ENCODE measurements at regions not wholly inside any gene's neighbourhood (a gene's known extent, or its start where the extent isn't known, plus 50 kb on each side); places are given as distances from the start of the nearest gene placed in this dataset.
"Not testable (repeated sequence)": the region's sequence is repeated elsewhere in the genome, so short reads cannot be mapped to it uniquely, and the experiment has no call there.

GRCh38 chr16:9027070-9027799 is 63.5 kb upstream of the USP7 start:
- H3K36me3 ChIP-seq (ENCODE audit: control insufficient read depth, insufficient read depth, low read length): no peaks in the 10 kb centered on the region
- H2AFZ ChIP-seq (replicated peaks; ENCODE audit: low read length, poor library complexity): no peak overlapping the region
- H2BK120ac ChIP-seq (ENCODE audit: low read depth, low read length): no peak overlapping the region
- no peak overlapping the region for H2AK9ac ChIP-seq (replicated peaks; ENCODE audit: low read depth, low read length, poor library complexity)
- H2AK5ac ChIP-seq (ENCODE audit: low read depth, low read length): no peak overlapping the region
- no peak overlapping the region for H4K8ac ChIP-seq (ENCODE audit: low read depth in 2 of 2, low read length in 2 of 2)
- no peak for ATAC-seq (ENCODE audit: low read depth)
- no peak for TF ChIP-seq MXI1 (IDR thresholded peaks at IDR 0.05; ENCODE audit: borderline replicate concordance, low read depth, low read length)
- TF ChIP-seq NFE2L2 (IDR thresholded peaks at IDR 0.05; ENCODE audit: low read depth, low read length): no peak
- no peak for TF ChIP-seq MAZ (IDR thresholded peaks at IDR 0.05; ENCODE audit: borderline replicate concordance, low read depth, low read length)
- H3K27me3 ChIP-seq (ENCODE audit: control insufficient read depth, insufficient read depth, low read length): peaks cover 2% of the 10 kb centered on the region; the same call in 1 of the 2 replicates
- H2BK20ac ChIP-seq (ENCODE audit: low read depth, low read length): no peak overlapping the region
- CTCF ChIA-PET: no interaction called here
- H4K5ac ChIP-seq (ENCODE audit: low read depth, low read length): no peak overlapping the region
- no peak overlapping the region for H4K91ac ChIP-seq (ENCODE audit: insufficient read depth, low read depth, low read length)
- no TSS peak for BruUV-seq (replicated peaks)
- no peaks in the 10 kb centered on the region for H3K9me3 ChIP-seq (ENCODE audit: control insufficient read depth, insufficient read depth, low read length)
- POLR2A ChIA-PET (ENCODE audit: unreplicated experiment): interaction anchor here (0.6 kb wide), 1 partner anchor 97 kb away, joined by 9 read pairs; no protein-coding TSS in a partner anchor
- H3K4me1 ChIP-seq (ENCODE audit: control insufficient read depth, insufficient read depth, low read length): no peaks in the 10 kb centered on the region
- H3K18ac ChIP-seq (ENCODE audit: low read depth, low read length): no peak overlapping the region
- no peaks in the 10 kb centered on the region for H3K9me1 ChIP-seq (ENCODE audit: insufficient read depth, low read length)
- no peak overlapping the region for H2BK5ac ChIP-seq (ENCODE audit: low read depth, low read length, poor library complexity, severe bottlenecking)
- H3K27ac ChIP-seq (ENCODE audit: insufficient read depth, low read length): no peak overlapping the region
- dilution Hi-C loops (cut with HindIII; ENCODE audit: low sequenced_read_pairs, unreplicated experiment): no loop called here
- H3K14ac ChIP-seq (replicated peaks; ENCODE audit: low read depth, low read length): no peak overlapping the region
- H4K20me1 ChIP-seq (ENCODE audit: insufficient read depth, low read length): no peaks in the 10 kb centered on the region
- no peak overlapping the region for H2BK15ac ChIP-seq (ENCODE audit: low read depth, low read length)
- WGBS, 2 experiments (ENCODE audit: extremely low coverage in 2 of 2, insufficient read length in 1 of 2): no CpG with 5 or more reads among the region's 13 CpGs
- in situ Hi-C loops (cut with MboI; ENCODE audit: low sequenced_read_pairs): no loop called here
- intact Hi-C loops (cut with micrococcal nuclease): no loop called here
- no peak for DNase-seq
- no peak overlapping the region for H3K4ac ChIP-seq (ENCODE audit: low read depth, low read length)
- H3K23ac ChIP-seq (ENCODE audit: low read depth, low read length): no peak overlapping the region
- no peak overlapping the region for H3K9ac ChIP-seq (ENCODE audit: low read depth, low read length)
- H3K56ac ChIP-seq (ENCODE audit: extremely low read depth, insufficient read depth, low read length): no peak overlapping the region
- no peak overlapping the region for H3K4me3 ChIP-seq (ENCODE audit: insufficient read depth, low read depth, low read length)
- H3K4me2 ChIP-seq (ENCODE audit: low read depth, low read length): no peak overlapping the region
- H3K79me1 ChIP-seq (ENCODE audit: low read depth in 1 of 2, low read length in 2 of 2): no peaks in the 10 kb centered on the region

DNA sequence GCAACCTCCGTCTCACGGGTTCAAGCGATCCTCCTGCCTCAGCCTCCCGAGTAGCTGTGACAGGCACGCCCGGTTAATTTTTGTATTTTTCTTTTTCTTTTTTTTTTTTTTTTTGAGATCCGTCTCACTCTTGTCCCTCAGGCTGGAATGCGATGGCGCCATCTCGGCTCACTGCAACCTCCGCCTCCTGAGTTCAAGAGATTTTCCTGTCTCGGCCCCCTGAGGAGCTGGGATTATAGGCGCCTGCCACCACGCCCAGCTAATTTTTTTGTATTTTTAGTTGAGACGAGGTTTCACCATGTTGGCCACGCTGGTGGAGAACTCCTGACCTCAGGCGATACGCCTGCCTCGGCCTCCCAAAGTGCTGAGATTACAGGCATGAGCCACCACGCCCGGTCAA is 63.0 kb upstream of the HAPSTR1 start:
- H3K27me3 ChIP-seq (ENCODE audit: control insufficient read depth, insufficient read depth, low read length); H4K8ac ChIP-seq (ENCODE audit: low read depth in 2 of 2, low read length in 2 of 2); dilution Hi-C loops (cut with HindIII; ENCODE audit: low sequenced_read_pairs, unreplicated experiment); BruUV-seq (replicated peaks); POLR2A ChIA-PET (ENCODE audit: unreplicated experiment); H3K9me3 ChIP-seq (ENCODE audit: control insufficient read depth, insufficient read depth, low read length); H3K4me1 ChIP-seq (ENCODE audit: control insufficient read depth, insufficient read depth, low read length); H3K4me3 ChIP-seq (ENCODE audit: insufficient read depth, low read depth, low read length); ATAC-seq (ENCODE audit: low read depth); H3K56ac ChIP-seq (ENCODE audit: extremely low read depth, insufficient read depth, low read length); H2AK5ac ChIP-seq (ENCODE audit: low read depth, low read length); DNase-seq; H3K14ac ChIP-seq (replicated peaks; ENCODE audit: low read depth, low read length); in situ Hi-C loops (cut with MboI; ENCODE audit: low sequenced_read_pairs); H2BK20ac ChIP-seq (ENCODE audit: low read depth, low read length); H2BK15ac ChIP-seq (ENCODE audit: low read depth, low read length); H4K20me1 ChIP-seq (ENCODE audit: insufficient read depth, low read length); H3K4me2 ChIP-seq (ENCODE audit: low read depth, low read length); H2BK120ac ChIP-seq (ENCODE audit: low read depth, low read length); H3K79me1 ChIP-seq (ENCODE audit: low read depth in 1 of 2, low read length in 2 of 2); H3K9me1 ChIP-seq (ENCODE audit: insufficient read depth, low read length); H3K4ac ChIP-seq (ENCODE audit: low read depth, low read length); H2AK9ac ChIP-seq (replicated peaks; ENCODE audit: low read depth, low read length, poor library complexity); H3K27ac ChIP-seq (ENCODE audit: insufficient read depth, low read length); H2BK5ac ChIP-seq (ENCODE audit: low read depth, low read length, poor library complexity, severe bottlenecking); H3K23ac ChIP-seq (ENCODE audit: low read depth, low read length); H4K91ac ChIP-seq (ENCODE audit: insufficient read depth, low read depth, low read length); H3K9ac ChIP-seq (ENCODE audit: low read depth, low read length); intact Hi-C loops (cut with micrococcal nuclease); H3K18ac ChIP-seq (ENCODE audit: low read depth, low read length); H2AFZ ChIP-seq (replicated peaks; ENCODE audit: low read length, poor library complexity); H4K5ac ChIP-seq (ENCODE audit: low read depth, low read length); H3K36me3 ChIP-seq (ENCODE audit: control insufficient read depth, insufficient read depth, low read length): not testable (repeated sequence)
- CTCF ChIA-PET: interaction anchor here (0.7 kb wide), 1 partner anchor 85 kb away, joined by 5 read pairs; no protein-coding TSS in a partner anchor
- 80% methylated on average over 4 of the region's 21 CpGs; no CpG with 5 or more reads in 1 of the 2 experiments for WGBS, 2 experiments (ENCODE audit: extremely low coverage in 2 of 2, insufficient read length in 1 of 2)
